ENCODE measurements at regions not wholly inside any gene's neighbourhood (a gene's known extent, or its start where the extent isn't known, plus 50 kb on each side); places are given as distances from the start of the nearest gene placed in this dataset.
"Not testable (repeated sequence)": the region's sequence is repeated elsewhere in the genome, so short reads cannot be mapped to it uniquely, and the experiment has no call there.

DNA sequence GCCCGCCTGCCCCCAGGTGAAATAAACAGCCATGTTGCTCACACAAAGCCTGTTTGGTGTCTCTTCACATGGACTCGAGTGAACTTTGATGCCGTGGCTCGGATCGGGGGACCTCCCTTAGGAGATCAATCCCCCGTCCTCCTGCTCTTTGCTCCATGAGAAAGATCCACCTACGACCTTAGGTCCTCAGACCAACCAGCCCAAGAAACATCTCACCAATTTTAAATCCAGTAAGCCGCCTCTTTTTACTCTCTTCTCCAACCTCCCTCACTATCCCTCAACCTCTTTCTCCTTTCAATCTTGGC is 521.0 kb downstream of the IRS2 start:
- not testable (repeated sequence) for DNase-seq

DNA sequence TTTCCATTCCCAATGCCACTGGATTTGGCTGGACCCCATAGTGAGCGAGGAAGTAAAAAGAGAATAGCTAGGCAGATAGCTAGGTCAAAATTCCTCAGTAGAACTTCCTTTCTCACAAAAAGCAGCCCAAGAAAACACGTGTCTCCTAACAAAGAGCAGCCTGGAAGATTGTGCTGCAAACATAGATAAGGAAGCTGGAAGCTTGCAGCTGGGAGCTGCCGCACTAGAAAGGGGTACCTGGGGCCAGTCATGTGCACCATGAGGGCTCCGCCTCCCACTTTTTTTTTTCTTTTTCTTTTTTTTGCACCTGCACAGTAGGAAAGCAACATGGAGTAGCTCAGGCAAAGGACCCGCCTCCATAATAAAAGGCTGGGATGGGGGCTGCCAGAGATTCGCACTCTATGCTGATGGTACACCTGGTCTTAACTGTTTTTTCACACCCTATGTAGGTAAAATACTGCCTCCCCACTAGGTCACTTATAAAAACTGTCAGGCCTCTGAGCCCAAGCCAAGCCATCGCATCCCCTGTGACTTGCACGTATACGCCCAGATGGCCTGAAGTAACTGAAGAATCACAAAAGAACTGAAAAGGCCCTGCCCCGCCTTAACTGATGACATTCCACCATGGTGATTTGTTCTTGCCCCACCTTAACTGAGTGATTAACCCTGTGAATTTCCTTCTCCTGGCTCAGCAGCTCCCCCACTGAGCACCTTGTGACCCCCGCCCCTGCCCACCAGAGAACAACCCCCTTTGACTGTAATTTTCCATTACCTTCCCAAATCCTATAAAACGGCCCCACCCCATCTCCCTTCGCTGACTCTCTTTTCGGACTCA is 521.6 kb downstream of the IRS2 start:
- not testable (repeated sequence) for DNase-seq

DNA sequence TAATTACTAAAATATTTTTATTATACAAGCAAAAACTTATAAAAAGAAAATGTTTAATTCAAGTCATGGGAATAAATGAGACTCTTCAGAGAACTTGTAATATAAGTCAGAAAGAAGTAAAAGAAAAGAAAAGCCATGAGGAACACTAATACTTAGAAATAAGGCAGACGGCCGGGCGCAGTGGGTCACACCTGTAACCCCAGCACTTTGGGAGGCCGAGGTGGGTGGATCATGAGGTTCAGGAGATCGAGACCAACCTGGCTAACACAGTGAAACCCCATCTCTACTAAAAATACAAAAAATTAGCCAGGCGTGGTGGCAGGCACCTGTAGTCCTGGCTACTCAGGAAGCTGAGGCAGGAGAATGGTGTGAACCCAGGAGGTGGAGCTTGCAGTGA is 528.6 kb downstream of the IRS2 start:
- not testable (repeated sequence) for DNase-seq
